ENCODE measurements at regions not wholly inside any gene's neighbourhood (a gene's known extent, or its start where the extent isn't known, plus 50 kb on each side); places are given as distances from the start of the nearest gene placed in this dataset.

DNA sequence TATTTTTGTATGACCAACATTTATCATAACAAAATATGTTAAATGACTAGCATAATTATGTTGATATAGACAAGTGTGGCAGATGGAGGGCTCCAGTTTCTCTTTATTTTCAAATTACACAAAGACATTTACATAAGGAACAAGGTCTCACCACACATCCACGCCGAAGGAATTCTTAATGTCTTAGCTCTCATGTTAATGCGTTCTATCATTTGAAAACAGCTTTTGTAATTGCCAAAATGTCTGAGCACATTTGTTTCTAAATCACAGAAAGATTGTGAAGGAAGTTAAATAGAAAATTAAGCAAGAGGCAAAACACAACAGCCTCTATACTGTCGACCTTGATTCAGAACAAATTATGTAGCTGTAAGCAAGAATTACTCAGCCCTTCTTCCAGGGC lies 223.0 kb upstream of the NR5A2 start:
- TF ChIP-seq, protein P1, sequence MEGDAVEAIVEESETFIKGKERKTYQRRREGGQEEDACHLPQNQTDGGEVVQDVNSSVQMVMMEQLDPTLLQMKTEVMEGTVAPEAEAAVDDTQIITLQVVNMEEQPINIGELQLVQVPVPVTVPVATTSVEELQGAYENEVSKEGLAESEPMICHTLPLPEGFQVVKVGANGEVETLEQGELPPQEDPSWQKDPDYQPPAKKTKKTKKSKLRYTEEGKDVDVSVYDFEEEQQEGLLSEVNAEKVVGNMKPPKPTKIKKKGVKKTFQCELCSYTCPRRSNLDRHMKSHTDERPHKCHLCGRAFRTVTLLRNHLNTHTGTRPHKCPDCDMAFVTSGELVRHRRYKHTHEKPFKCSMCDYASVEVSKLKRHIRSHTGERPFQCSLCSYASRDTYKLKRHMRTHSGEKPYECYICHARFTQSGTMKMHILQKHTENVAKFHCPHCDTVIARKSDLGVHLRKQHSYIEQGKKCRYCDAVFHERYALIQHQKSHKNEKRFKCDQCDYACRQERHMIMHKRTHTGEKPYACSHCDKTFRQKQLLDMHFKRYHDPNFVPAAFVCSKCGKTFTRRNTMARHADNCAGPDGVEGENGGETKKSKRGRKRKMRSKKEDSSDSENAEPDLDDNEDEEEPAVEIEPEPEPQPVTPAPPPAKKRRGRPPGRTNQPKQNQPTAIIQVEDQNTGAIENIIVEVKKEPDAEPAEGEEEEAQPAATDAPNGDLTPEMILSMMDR (IDR thresholded peaks at IDR 0.05), result no peak
- TF ChIP-seq POLR2A (IDR thresholded peaks at IDR 0.05), result no peak

Measured in thyroid gland (tissue), 4 donors.